B cell (primary cell): ENCODE measurements at regions not wholly inside any gene's neighbourhood (a gene's known extent, or its start where the extent isn't known, plus 50 kb on each side); places are given as distances from the start of the nearest gene placed in this dataset. TPM values are rescaled to one million over a fixed set of nuclear protein-coding genes. Genes with fewer than 3 reads are reported as not detected.

Source experiments
- ATAC-seq: fragments of 200-7000 bp; cut with Tn5 transposase; one replicate; pipeline ENCODE4 v1.10.0; 2021; ENCODE audit warnings: low read depth, mild to moderate bottlenecking, moderate number of reproducible peaks, moderate library complexity
- CTCF ChIA-PET: fragments of 350-600 bp; sonication (Branson Sonifier 250); formaldehyde crosslinking; loops from one replicate; lab custom pipeline; 2021; ENCODE audit warnings: antibody characterized with exemption, inconsistent platforms; lab: Charles Lee
- POLR2A ChIA-PET: fragments of 350-600 bp; sonication (Branson Sonifier 250); formaldehyde crosslinking; loops from one replicate; lab custom pipeline; 2021; ENCODE audit warnings: antibody characterized with exemption; lab: Charles Lee
- DNase-seq: peaks from one replicate; pipeline ENCODE4 v3.0.0; 2013
- H2AFZ ChIP-seq: 2 replicates; pipeline ENCODE4 v1.6.1; 2012; ENCODE audit warnings: mild to moderate bottlenecking, low read depth, low read length; ENCODE audit not compliant: insufficient read depth, poor library complexity, severe bottlenecking
- H3K27ac ChIP-seq, 2 donors: 1 replicate in 1 of 2; 2 replicates in 1 of 2; pipeline ENCODE4 v1.5.1; 2012 to 2013; ENCODE audit warnings: low read length in 2 of 2, mild to moderate bottlenecking in 2 of 2, moderate library complexity in 1 of 2
- H3K27me3 ChIP-seq, 4 experiments: fragments of 200-600 bp in 1 of 4; sonication (generic) in 1 of 4; replicated peaks in 1 of 4; 1 replicate in 2 of 4; 2 replicates in 2 of 4; pipeline versions ENCODE4 v1.6.1 to v1.7.0; 2013 to 2016; ENCODE audit warnings: low read length in 3 of 4, mild to moderate bottlenecking in 2 of 4, mixed read lengths in 1 of 4, moderate library complexity in 1 of 4; ENCODE audit not compliant: insufficient read depth in 4 of 4, control insufficient read depth in 3 of 4; ENCODE audit errors: control extremely low read depth in 1 of 4
- H3K36me3 ChIP-seq, 2 experiments: replicated peaks in 1 of 2; 1 replicate in 1 of 2; 2 replicates in 1 of 2; pipeline versions ENCODE4 v1.6.1 to v1.7.1; 2013; ENCODE audit warnings: low read length in 1 of 2; ENCODE audit not compliant: insufficient read depth in 2 of 2, control insufficient read depth in 1 of 2; ENCODE audit errors: control extremely low read depth in 1 of 2, extremely low read depth in 1 of 2
- H3K4me1 ChIP-seq, 2 donors: fragments of 200-600 bp in 1 of 2; sonication (generic) in 1 of 2; 1 replicate in 1 of 2; 2 replicates in 1 of 2; pipeline versions ENCODE4 v1.5.1 to v1.6.1; 2013 to 2017; ENCODE audit warnings: low read length in 2 of 2; ENCODE audit not compliant: control insufficient read depth in 2 of 2, insufficient read depth in 2 of 2
- H3K4me2 ChIP-seq: replicated peaks from 2 replicates; pipeline ENCODE3; 2012; ENCODE audit warnings: mild to moderate bottlenecking, low read depth, low read length; ENCODE audit not compliant: poor library complexity, severe bottlenecking
- H3K4me3 ChIP-seq, 5 experiments: fragments of 200-600 bp in 1 of 5; sonication (generic) in 1 of 5; 1 replicate in 3 of 5; 2 replicates in 2 of 5; pipeline versions ENCODE4 v1.5.1 to v1.7.0; 2011 to 2016; ENCODE audit warnings: low read length in 4 of 5, mild to moderate bottlenecking in 4 of 5, low read depth in 2 of 5, control low read depth in 1 of 5, moderate library complexity in 1 of 5; ENCODE audit not compliant: insufficient read depth in 1 of 5; ENCODE audit errors: control extremely low read depth in 1 of 5, extremely low read depth in 1 of 5
- H3K79me2 ChIP-seq: fragments of 200-600 bp; sonication (generic); one replicate; pipeline ENCODE4 v1.6.0; 2016; ENCODE audit warnings: low read length; ENCODE audit not compliant: control insufficient read depth, insufficient read depth
- H3K9ac ChIP-seq: fragments of 200-600 bp; sonication (generic); 2 replicates; pipeline ENCODE4 v1.6.1; 2017; ENCODE audit warnings: mild to moderate bottlenecking, low read length, moderate library complexity
- H3K9me3 ChIP-seq, 3 donors: one replicate each; pipeline versions ENCODE4 v1.6.1 to v1.7.1; 2013; ENCODE audit warnings: low read length in 2 of 3; ENCODE audit not compliant: control insufficient read depth in 2 of 3, insufficient read depth in 1 of 3; ENCODE audit errors: control extremely low read depth in 1 of 3
- H4K20me1 ChIP-seq: 2 replicates; pipeline ENCODE4 v1.6.0; 2012; ENCODE audit warnings: mild to moderate bottlenecking, low read length; ENCODE audit not compliant: insufficient read depth, control insufficient read depth, poor library complexity, severe bottlenecking
- H3K27ac Mint-ChIP-seq: one replicate; pipeline ENCODE4 v1.8.0; 2021; ENCODE audit warnings: mixed read lengths
- H3K27me3 Mint-ChIP-seq: one replicate; pipeline ENCODE4 v1.8.0; 2021; ENCODE audit warnings: mixed read lengths
- H3K4me1 Mint-ChIP-seq: one replicate; pipeline ENCODE4 v1.8.0; 2021; ENCODE audit warnings: mixed read lengths
- H3K4me3 Mint-ChIP-seq: one replicate; pipeline ENCODE4 v1.8.0; 2021; ENCODE audit warnings: mixed read lengths
- H3K9me3 Mint-ChIP-seq: one replicate; pipeline ENCODE4 v1.8.0; 2022; ENCODE audit warnings: mixed read lengths; ENCODE audit not compliant: insufficient read depth
- EZH2 ChIP-seq: IDR thresholded peaks from 2 replicates; pipeline ENCODE4 v1.6.1; 2012; ENCODE audit warnings: borderline replicate concordance, low read depth, mild to moderate bottlenecking, moderate library complexity, low read length; ENCODE audit not compliant: insufficient read depth, poor library complexity, severe bottlenecking
- WGBS: methylation state at CpG from one replicate; pipeline ENCODE4 v1.1.5; 2013; ENCODE audit warnings: missing lambda C conversion rate; ENCODE audit not compliant: insufficient coverage; 5-methylcytosine and 5-hydroxymethylcytosine counted together
- intact Hi-C: fragments of 100-400 bp; cut with micrococcal nuclease; formaldehyde crosslinking; loops from one replicate; pipeline ENCODE4 v1.10.0; 2022
- small RNA-seq: library from RNA; depleted of rRNA; stranded (forward); fragments of <200 nt; gene quantifications from one replicate; pipeline ENCODE3, GENCODE V24; 2012; ENCODE audit warnings: low replicate concordance, low read depth; ENCODE audit not compliant: insufficient read length

GRCh38 chr4:151618858-151619257 lies 141.9 kb downstream of the GATB start:
- Histone ChIP-seq H3K79me2 (no peaks in the 10 kb centered on the region), H2AFZ (no peak overlapping the region), H3K4me3 (no peak overlapping the region), H3K27ac (no peak overlapping the region), H3K9me3 (no peaks in the 10 kb centered on the region), H3K36me3 (no peaks in the 10 kb centered on the region), H4K20me1 (no peaks in the 10 kb centered on the region), H3K4me2 (no peak overlapping the region), H3K9ac (no peak overlapping the region), H3K27me3 (peaks cover 0 to 2% (median 0%) of the 10 kb centered on the region in 4 experiments), H3K4me1 (no peaks in the 10 kb centered on the region)
- H3K27me3 Mint-ChIP-seq, result peaks cover 9% of the 10 kb centered on the region
- intact Hi-C loops, result no loop called here
- CTCF ChIA-PET, result no interaction called here
- TF ChIP-seq EZH2, result no peak
- ATAC-seq, result no peak
- POLR2A ChIA-PET, result no interaction called here
- DNase-seq, result no peak
- H3K27ac Mint-ChIP-seq, result no peak overlapping the region
- 100% methylated on average over 1 of the region's 2 CpGs for WGBS
- no peaks in the 10 kb centered on the region for H3K9me3 Mint-ChIP-seq
- H3K4me3 Mint-ChIP-seq, result no peak overlapping the region
- no peaks in the 10 kb centered on the region for H3K4me1 Mint-ChIP-seq

- H3K4me1 Mint-ChIP-seq, result no peaks in the 10 kb centered on the region
- H3K9me3 ChIP-seq, result no peaks in the 10 kb centered on the region
- H3K4me3 Mint-ChIP-seq, result no peak overlapping the region
- no peak for TF ChIP-seq EZH2
- POLR2A ChIA-PET, result no interaction called here
- no peak overlapping the region for H3K9ac ChIP-seq
- H3K27me3 Mint-ChIP-seq, result peaks cover 13% of the 10 kb centered on the region
- H3K36me3 ChIP-seq, result no peaks in the 10 kb centered on the region
- CTCF ChIA-PET, result no interaction called here
- no peaks in the 10 kb centered on the region for H3K9me3 Mint-ChIP-seq
- intact Hi-C loops, result no loop called here
- ATAC-seq, result no peak
- H3K4me2 ChIP-seq, result no peak overlapping the region
- H3K27ac Mint-ChIP-seq, result no peak overlapping the region
- H3K27me3 ChIP-seq, result peaks cover 0 to 2% (median 0%) of the 10 kb centered on the region in 4 experiments
- no peak for DNase-seq
- H3K4me1 ChIP-seq, result no peaks in the 10 kb centered on the region
- no peaks in the 10 kb centered on the region for H4K20me1 ChIP-seq
- no peak overlapping the region for H3K27ac ChIP-seq
- H2AFZ ChIP-seq, result no peak overlapping the region
- no peak overlapping the region for H3K4me3 ChIP-seq
- no peaks in the 10 kb centered on the region for H3K79me2 ChIP-seq
Measured at GRCh38 chr4:151620066-151620465, 140.7 kb downstream of the GATB start.

Small RNAs in the stretch of these regions (small RNA-seq; reads per million reads assigned to genes)
- not detected for gene RN7SKP35
